ENCODE measurements at regions not wholly inside any gene's neighbourhood (a gene's known extent, or its start where the extent isn't known, plus 50 kb on each side); places are given as distances from the start of the nearest gene placed in this dataset.

- no peaks in the 10 kb centered on the region for H3K9me3 ChIP-seq (ENCODE audit: control insufficient read depth, low read depth, low read length)
- H3K14ac ChIP-seq (ENCODE audit: insufficient read depth, low read length): no peak overlapping the region
- H3K27me3 ChIP-seq (ENCODE audit: insufficient read depth, low read length): no peaks in the 10 kb centered on the region
- H2BK12ac ChIP-seq (ENCODE audit: insufficient read length, low read depth, low read length): no peak overlapping the region
- no peak overlapping the region for H2BK15ac ChIP-seq (ENCODE audit: low read depth, low read length)
- H2BK5ac ChIP-seq (ENCODE audit: insufficient read length, low read length): no peak overlapping the region
- H4K5ac ChIP-seq (ENCODE audit: insufficient read length, low read depth, low read length): no peak overlapping the region
- H3K18ac ChIP-seq (ENCODE audit: insufficient read length, low read depth, low read length): no peak overlapping the region
- H3K79me1 ChIP-seq (ENCODE audit: insufficient read depth, low read depth, low read length, poor library complexity, severe bottlenecking): no peaks in the 10 kb centered on the region
- Mint-ChIP-seq H3K27ac (no peak overlapping the region), H3K4me1 (peaks cover 0 to under 1% of the 10 kb centered on the region in 2 experiments; a peak in 2 of 4 replicates), H3K27me3 (ENCODE audit: low read depth) (peaks cover 2% of the 10 kb centered on the region; the same call in 1 of the 2 replicates), H3K4me3 (no peak overlapping the region), H3K9me3 (peaks cover 0 to 2% of the 10 kb centered on the region in 2 experiments; a peak in 1 of 5 replicates), H3K36me3 (ENCODE audit: insufficient read depth in 1 of 3, low read depth in 3 of 3) (peaks cover 0 to 5% (median 2%) of the 10 kb centered on the region in 3 experiments; a peak in 3 of 7 replicates)
- no peaks in the 10 kb centered on the region for H3K23me2 ChIP-seq (ENCODE audit: insufficient read length, low read depth, low read length, poor library complexity, severe bottlenecking)
- H2BK20ac ChIP-seq (ENCODE audit: low read depth, low read length, poor library complexity, severe bottlenecking): no peak overlapping the region
- WGBS (ENCODE audit: extremely low coverage, insufficient read length, low lambda C conversion rate): no CpG with 5 or more reads among the region's 31 CpGs
- no peak overlapping the region for H4K8ac ChIP-seq (replicated peaks; ENCODE audit: insufficient read length, low read depth, low read length)
- H3K56ac ChIP-seq (ENCODE audit: insufficient read length, low read depth, low read length): no peak overlapping the region
- H4K91ac ChIP-seq (ENCODE audit: insufficient read length, low read depth, low read length): no peak overlapping the region
- no peak overlapping the region for H3K4me2 ChIP-seq (ENCODE audit: insufficient read depth, insufficient read length, low read length)
- H2AK5ac ChIP-seq (ENCODE audit: insufficient read length, low read length): no peak overlapping the region
- no peak overlapping the region for H2AFZ ChIP-seq (ENCODE audit: low read length)
- no peak overlapping the region for H3K27ac ChIP-seq (ENCODE audit: insufficient read length, low read depth, low read length)
- H3T11ph ChIP-seq (ENCODE audit: low read length): no peak overlapping the region
- H3K23ac ChIP-seq (ENCODE audit: insufficient read length, low read depth, low read length): no peak overlapping the region
- no peak overlapping the region for H3K9ac ChIP-seq (ENCODE audit: extremely low read depth, insufficient read length, low read length)
- DNase-seq: no peak
- no peak overlapping the region for H3K4ac ChIP-seq (ENCODE audit: low read depth, low read length)
- H4K20me1 ChIP-seq (ENCODE audit: control insufficient read depth, insufficient read depth, insufficient read length): no peaks in the 10 kb centered on the region
- no peaks in the 10 kb centered on the region for H3K79me2 ChIP-seq (ENCODE audit: insufficient read depth, low read length)
- no peak overlapping the region for H2BK120ac ChIP-seq (ENCODE audit: low read depth, low read length, poor library complexity, severe bottlenecking)
- TF ChIP-seq CTCF (conservative IDR thresholded peaks at IDR 0.05): no peak
- no peaks in the 10 kb centered on the region for H3K4me1 ChIP-seq (ENCODE audit: insufficient read depth, low read length)
These were observed 97.6 kb upstream of the CNTN3 start for GRCh38 chr3:74711913-74712512.

Data from H9 (cell line).